BJ (cell line): ENCODE measurements at regions not wholly inside any gene's neighbourhood (a gene's known extent, or its start where the extent isn't known, plus 50 kb on each side); places are given as distances from the start of the nearest gene placed in this dataset.

ENCODE experiments used
- CTCF ChIA-PET: fragments of 350-600 bp; formaldehyde crosslinking; extraction: SDS; loops from one replicate; lab custom pipeline; 2021; ENCODE audit warnings: antibody characterized with exemption, inconsistent platforms; lab: Yijun Ruan, JAX
- POLR2A ChIA-PET: fragments of 300-600 bp; sonication (Branson Sonifier 250); formaldehyde crosslinking; extraction: SDS; loops from one replicate; lab custom pipeline; 2021; ENCODE audit warnings: antibody characterized with exemption; lab: Charles Lee
- DNase-seq: peaks from one replicate; pipeline ENCODE4 v3.0.0-alpha.2; 2011; ENCODE audit warnings: low read depth
- H3K27me3 ChIP-seq: 2 replicates; pipeline ENCODE4 v1.6.0; 2011; ENCODE audit warnings: low read length; ENCODE audit not compliant: control insufficient read depth, insufficient read depth
- H3K36me3 ChIP-seq: 2 replicates; pipeline ENCODE4 v1.5.1; 2011; ENCODE audit warnings: low read length; ENCODE audit not compliant: control insufficient read depth, insufficient read depth
- H3K4me3 ChIP-seq: 2 replicates; pipeline ENCODE4 v1.5.1; 2011; ENCODE audit warnings: low read depth, mild to moderate bottlenecking, control low read depth, low read length
- CTCF ChIP-seq: IDR thresholded peaks from 2 replicates; pipeline ENCODE4 v1.5.1; 2011; ENCODE audit warnings: low read depth, mild to moderate bottlenecking, control low read depth, inconsistent platforms, low read length, moderate library complexity; ENCODE audit not compliant: insufficient read depth

DNA sequence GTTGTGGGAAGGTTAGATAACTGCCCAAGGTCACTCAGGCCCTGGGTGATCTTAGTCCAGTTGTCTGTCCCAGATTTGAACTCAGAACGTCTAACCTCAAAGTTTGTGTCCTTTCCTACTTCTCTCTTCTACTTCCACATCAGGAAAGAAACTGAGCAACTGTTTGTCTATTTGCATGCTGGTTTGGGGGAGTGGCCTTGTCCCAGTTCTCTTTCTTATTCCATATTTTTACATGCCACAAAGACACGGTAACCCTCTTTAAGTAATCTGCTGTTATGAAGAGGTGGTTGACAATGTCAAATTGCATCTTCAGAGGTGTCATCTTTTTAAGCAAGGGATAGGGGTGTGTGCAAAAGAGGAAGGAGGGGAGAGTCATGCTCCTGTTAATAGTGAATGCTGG is 432.5 kb downstream of the HS3ST3B1 start:
- ChIA-PET POLR2A (no interaction called here), CTCF (no interaction called here)

GRCh38 chr17:14732211-14732610 is 431.3 kb downstream of the HS3ST3B1 start:
- TF ChIP-seq CTCF = no peak
- DNase-seq = no peak
- ChIA-PET POLR2A (no interaction called here), CTCF (interaction anchor here (0.9 kb wide), 1 partner anchor 110 kb away, joined by 3 read pairs; no protein-coding TSS in a partner anchor)
- no peaks in the 10 kb centered on the region for H3K36me3 ChIP-seq
- no peaks in the 10 kb centered on the region for H3K27me3 ChIP-seq
- H3K4me3 ChIP-seq = no peak overlapping the region

More for the DNA sequence above, 432.5 kb downstream of the HS3ST3B1 start:
- TF ChIP-seq CTCF = no peak
- no peak overlapping the region for H3K4me3 ChIP-seq
- no peaks in the 10 kb centered on the region for H3K27me3 ChIP-seq
- no peaks in the 10 kb centered on the region for H3K36me3 ChIP-seq
- DNase-seq = no peak

- ChIA-PET POLR2A (no interaction called here), CTCF (no interaction called here)
- no peak for TF ChIP-seq CTCF
- no peak for DNase-seq
- Histone ChIP-seq H3K4me3 (no peak overlapping the region), H3K27me3 (no peaks in the 10 kb centered on the region), H3K36me3 (no peaks in the 10 kb centered on the region)
Observed at GRCh38 chr17:14731591-14731990, 430.7 kb downstream of the HS3ST3B1 start.

DNA sequence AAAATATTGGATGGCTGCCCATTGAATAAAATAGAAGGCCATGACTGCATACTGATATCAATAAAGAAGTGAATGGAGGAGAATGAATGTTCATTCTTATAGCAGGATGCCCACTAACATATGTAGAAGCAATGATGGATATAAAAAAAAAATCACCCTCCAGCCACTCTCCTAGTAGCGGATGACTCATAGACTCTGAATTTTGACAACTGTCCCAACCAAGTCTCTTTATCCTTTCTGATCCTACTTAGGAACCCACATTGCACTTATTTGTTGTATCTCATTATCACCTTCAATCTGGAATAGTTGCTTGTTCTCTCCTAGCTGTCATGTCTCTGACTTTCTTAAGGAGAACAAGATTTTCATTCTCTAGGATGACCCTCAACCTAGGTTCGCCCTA is 429.9 kb downstream of the HS3ST3B1 start:
- ChIA-PET POLR2A (no interaction called here), CTCF (no interaction called here)
- H3K27me3 ChIP-seq = no peaks in the 10 kb centered on the region
- DNase-seq = no peak
- no peaks in the 10 kb centered on the region for H3K36me3 ChIP-seq
- no peak overlapping the region for H3K4me3 ChIP-seq
- TF ChIP-seq CTCF = no peak

DNA sequence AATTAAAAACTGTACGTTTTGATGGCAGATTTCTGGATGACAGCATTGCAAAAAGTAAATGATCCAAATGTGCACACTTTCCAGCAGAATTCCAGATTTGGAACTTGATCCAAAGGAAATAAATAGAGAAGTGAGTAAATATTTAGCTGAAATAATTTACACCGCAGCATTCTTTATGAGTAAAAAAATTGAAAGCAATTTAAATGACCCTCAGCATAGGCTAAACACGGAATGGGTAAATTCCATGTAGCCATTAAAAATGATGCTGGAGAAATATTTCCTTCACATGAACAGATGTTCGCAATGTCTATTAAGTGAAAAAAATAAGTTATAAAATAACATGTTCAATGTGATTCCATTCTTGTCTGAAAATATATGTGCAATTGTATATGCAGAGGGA is 424.8 kb downstream of the HS3ST3B1 start:
- Histone ChIP-seq H3K4me3 (no peak overlapping the region), H3K27me3 (no peaks in the 10 kb centered on the region), H3K36me3 (no peaks in the 10 kb centered on the region)
- TF ChIP-seq CTCF = no peak
- CTCF ChIA-PET = interaction anchor here (1.5 kb wide), 1 partner anchor 11 kb away, joined by 4 read pairs; no protein-coding TSS in a partner anchor
- POLR2A ChIA-PET = no interaction called here
- no peak for DNase-seq
